ENCODE measurements at regions not wholly inside any gene's neighbourhood (a gene's known extent, or its start where the extent isn't known, plus 50 kb on each side); places are given as distances from the start of the nearest gene placed in this dataset.

GRCh38 chr2:56718413-56718812 lies 534.6 kb downstream of the CCDC85A start:
- TF ChIP-seq TBX2 (CRISPR knock-in tag; IDR thresholded peaks at IDR 0.05; ENCODE audit: borderline replicate concordance) (no peak), ZNF644 (CRISPR knock-in tag; IDR thresholded peaks at IDR 0.05; ENCODE audit: low read depth) (no peak), ZNF616 (CRISPR knock-in tag; IDR thresholded peaks at IDR 0.05; ENCODE audit: low read depth) (no peak), TAF1 (CRISPR knock-in tag; IDR thresholded peaks at IDR 0.05) (no peak), ZSCAN29 (CRISPR knock-in tag; conservative IDR thresholded peaks at IDR 0.05) (no peak), RAD21 (CRISPR knock-in tag; IDR thresholded peaks at IDR 0.05) (no peak), HBP1 (CRISPR knock-in tag; IDR thresholded peaks at IDR 0.05; ENCODE audit: low read depth) (no peak), KDM5A (IDR thresholded peaks at IDR 0.05; ENCODE audit: borderline replicate concordance, low read length) (no peak), POLR2AphosphoS5 (IDR thresholded peaks at IDR 0.05; ENCODE audit: low read depth, low read length) (no peak), MIER3 (CRISPR knock-in tag; IDR thresholded peaks at IDR 0.05; ENCODE audit: borderline replicate concordance) (no peak), EZH2 (conservative IDR thresholded peaks at IDR 0.05; ENCODE audit: low read depth, low read length) (no peak)
